ENCODE measurements at regions not wholly inside any gene's neighbourhood (a gene's known extent, or its start where the extent isn't known, plus 50 kb on each side); places are given as distances from the start of the nearest gene placed in this dataset.

- TF ChIP-seq EZH2phosphoT487 (IDR thresholded peaks at IDR 0.05; ENCODE audit: borderline replicate concordance, low read depth): no peak
- no peak for TF ChIP-seq YY1 (IDR thresholded peaks at IDR 0.05; ENCODE audit: low read depth)
- TF ChIP-seq CHD2 (IDR thresholded peaks at IDR 0.05; ENCODE audit: low read length, partially characterized antibody): no peak
- TF ChIP-seq JUND (IDR thresholded peaks at IDR 0.05): no peak
- no peak for TF ChIP-seq EP300 (IDR thresholded peaks at IDR 0.05; ENCODE audit: borderline replicate concordance in 1 of 2, low read depth in 1 of 2, low read length in 1 of 2)
- TF ChIP-seq RCOR1 (IDR thresholded peaks at IDR 0.05; ENCODE audit: low read length): no peak
- H3K27ac ChIP-seq (ENCODE audit: low read depth in 2 of 2, low read length in 1 of 2): no peak overlapping the region
Measured at GRCh38 chr16:55002419-55002818, 71.8 kb downstream of the IRX5 start.

GRCh38 chr16:55003306-55003705 is 72.6 kb downstream of the IRX5 start:
- no peak overlapping the region for H3K27ac ChIP-seq (ENCODE audit: low read depth in 2 of 2, low read length in 1 of 2)
- H3K36me3 ChIP-seq (replicated peaks in 1 of 2; ENCODE audit: control insufficient read depth in 1 of 2, insufficient read depth in 2 of 2, low read length in 1 of 2): no peaks in the 10 kb centered on the region
- POLR2A ChIA-PET: no interaction called here
- no peaks in the 10 kb centered on the region for H3F3A ChIP-seq (replicated peaks; ENCODE audit: insufficient read depth)
- CTCF ChIA-PET: no interaction called here
- H4K20me1 ChIP-seq (ENCODE audit: insufficient read depth): no peaks in the 10 kb centered on the region
- H3K9ac ChIP-seq: no peak overlapping the region
- no peak overlapping the region for H3K4me2 ChIP-seq
- H3K4me3 ChIP-seq (ENCODE audit: low read depth in 2 of 2, low read length in 1 of 2): no peak overlapping the region
- no peaks in the 10 kb centered on the region; a peak in 1 of 4 replicates for H3K4me1 ChIP-seq (ENCODE audit: control insufficient read depth in 1 of 2, insufficient read depth in 2 of 2, low read depth in 1 of 2, low read length in 1 of 2)
- no peaks in the 10 kb centered on the region for H3K79me2 ChIP-seq (ENCODE audit: insufficient read depth)
- no peaks in the 10 kb centered on the region for H3K9me3 ChIP-seq
- TF ChIP-seq RXRA (IDR thresholded peaks at IDR 0.05; ENCODE audit: borderline replicate concordance, low read depth) (no peak), FOXJ3 (CRISPR knock-in tag; IDR thresholded peaks at IDR 0.05) (no peak), USF1 (IDR thresholded peaks at IDR 0.05; ENCODE audit: borderline replicate concordance, low read depth) (no peak)
- 39% methylated on average over 2 of the region's 2 CpGs for WGBS (ENCODE audit: low lambda C conversion rate)
- DNase-seq: no peak
- no peak overlapping the region for H2AFZ ChIP-seq (ENCODE audit: low read depth)
- no peaks in the 10 kb centered on the region for H3K9me2 ChIP-seq
- no peaks in the 10 kb centered on the region; the same call in 1 of the 2 replicates for H3K27me3 ChIP-seq (ENCODE audit: insufficient read depth)

More at GRCh38 chr16:55002419-55002818, 71.8 kb downstream of the IRX5 start:
- H3K79me2 ChIP-seq (ENCODE audit: insufficient read depth): no peaks in the 10 kb centered on the region
- no peaks in the 10 kb centered on the region; a peak in 1 of 4 replicates for H3K4me1 ChIP-seq (ENCODE audit: control insufficient read depth in 1 of 2, insufficient read depth in 2 of 2, low read depth in 1 of 2, low read length in 1 of 2)
- no peak overlapping the region for H3K4me3 ChIP-seq (ENCODE audit: low read depth in 2 of 2, low read length in 1 of 2)
- no peaks in the 10 kb centered on the region for H3K36me3 ChIP-seq (replicated peaks in 1 of 2; ENCODE audit: control insufficient read depth in 1 of 2, insufficient read depth in 2 of 2, low read length in 1 of 2)
- DNase-seq: no peak
- no peaks in the 10 kb centered on the region for H3F3A ChIP-seq (replicated peaks; ENCODE audit: insufficient read depth)
- ChIA-PET CTCF (interaction anchor here (1.3 kb wide), 1 partner anchor 33 kb away, joined by 4 read pairs; no protein-coding TSS in a partner anchor), POLR2A (no interaction called here)
- no peaks in the 10 kb centered on the region for H4K20me1 ChIP-seq (ENCODE audit: insufficient read depth)
- H2AFZ ChIP-seq (ENCODE audit: low read depth): no peak overlapping the region
- no peak overlapping the region for H3K9ac ChIP-seq
- no peaks in the 10 kb centered on the region for H3K9me2 ChIP-seq
- no peaks in the 10 kb centered on the region for H3K9me3 ChIP-seq
- no peak overlapping the region for H3K4me2 ChIP-seq
- 54% methylated on average over 5 of the region's 5 CpGs for WGBS (ENCODE audit: low lambda C conversion rate)
- no peaks in the 10 kb centered on the region; the same call in 1 of the 2 replicates for H3K27me3 ChIP-seq (ENCODE audit: insufficient read depth)

GRCh38 chr16:55003916-55004315 is 73.3 kb downstream of the IRX5 start:
- Histone ChIP-seq H3K4me1 (ENCODE audit: control insufficient read depth in 1 of 2, insufficient read depth in 2 of 2, low read depth in 1 of 2, low read length in 1 of 2) (no peaks in the 10 kb centered on the region; a peak in 1 of 4 replicates), H3F3A (replicated peaks; ENCODE audit: insufficient read depth) (no peaks in the 10 kb centered on the region), H3K79me2 (ENCODE audit: insufficient read depth) (no peaks in the 10 kb centered on the region), H3K27ac (ENCODE audit: low read depth in 2 of 2, low read length in 1 of 2) (no peak overlapping the region), H3K9me3 (no peaks in the 10 kb centered on the region), H4K20me1 (ENCODE audit: insufficient read depth) (no peaks in the 10 kb centered on the region), H2AFZ (ENCODE audit: low read depth) (no peak overlapping the region), H3K27me3 (ENCODE audit: insufficient read depth) (no peaks in the 10 kb centered on the region; the same call in 1 of the 2 replicates), H3K9me2 (no peaks in the 10 kb centered on the region), H3K4me2 (no peak overlapping the region), H3K36me3 (replicated peaks in 1 of 2; ENCODE audit: control insufficient read depth in 1 of 2, insufficient read depth in 2 of 2, low read length in 1 of 2) (no peaks in the 10 kb centered on the region), H3K9ac (no peak overlapping the region), H3K4me3 (ENCODE audit: low read depth in 2 of 2, low read length in 1 of 2) (no peak overlapping the region)
- WGBS (ENCODE audit: low lambda C conversion rate): 63% methylated on average over 10 of the region's 12 CpGs
- no peak for TF ChIP-seq SMC3 (IDR thresholded peaks at IDR 0.05; ENCODE audit: low read depth, low read length)
- TF ChIP-seq RAD21 (IDR thresholded peaks at IDR 0.05; ENCODE audit: low read length): peak; percentile 17; the same call in 1 of the 2 replicates
- ChIA-PET CTCF (no interaction called here), POLR2A (no interaction called here)
- DNase-seq: no peak

Measured in SK-N-SH (cell line).